Esophagus squamous epithelium (tissue), 4 donors: ENCODE measurements at regions not wholly inside any gene's neighbourhood (a gene's known extent, or its start where the extent isn't known, plus 50 kb on each side); places are given as distances from the start of the nearest gene placed in this dataset.

Experiments
- CTCF ChIP-seq, 6 experiments: fragments of 450-650 bp in 4 of 6; fragments of 200-600 bp in 2 of 6; sonication (generic) in 2 of 6; IDR thresholded peaks; one replicate each; pipeline ENCODE4 v1.5.1; 2016 to 2019; ENCODE audit warnings: antibody characterized with exemption in 6 of 6, mild to moderate bottlenecking in 4 of 6, moderate library complexity in 4 of 6
- POLR2A ChIP-seq, 4 donors: fragments of 450-650 bp; IDR thresholded peaks; one replicate each; pipeline ENCODE4 v1.6.1; 2017; ENCODE audit warnings: antibody characterized with exemption in 4 of 4, mild to moderate bottlenecking in 4 of 4, moderate library complexity in 3 of 4

GRCh38 chrX:23513121-23513520 lies 154.2 kb upstream of the PRDX4 start:
- TF ChIP-seq CTCF (IDR thresholded peaks at IDR 0.05) (no peak), POLR2A (IDR thresholded peaks at IDR 0.05) (no peak)
